T-helper 17 cell (primary cell): ENCODE measurements at regions not wholly inside any gene's neighbourhood (a gene's known extent, or its start where the extent isn't known, plus 50 kb on each side); places are given as distances from the start of the nearest gene placed in this dataset.
A peak's percentile ranks its signal among the peaks of the same experiment; 100 is the strongest.

Experiments
- ATAC-seq: fragments of 150-1000 bp; cut with Tn5 transposase; 2 replicates; pipeline ENCODE4 v1.10.0; 2021; ENCODE audit warnings: mild to moderate bottlenecking, moderate library complexity
- DNase-seq, 3 donors: peaks; one replicate each; pipeline versions ENCODE4 v3.0.0 to v3.0.0-alpha.2; 2020 to 2021
- H3K9me3 ChIP-seq: one replicate; pipeline ENCODE4 v1.7.0; 2013; ENCODE audit warnings: low read length, mild to moderate bottlenecking; ENCODE audit not compliant: control insufficient read depth, poor library complexity, severe bottlenecking
- H3K27ac Mint-ChIP-seq: one replicate; pipeline ENCODE4 v1.8.0; 2022; ENCODE audit warnings: mild to moderate bottlenecking, moderate library complexity, mixed read lengths
- H3K27me3 Mint-ChIP-seq: one replicate; pipeline ENCODE4 v1.8.0; 2022; ENCODE audit warnings: mixed read lengths
- H3K36me3 Mint-ChIP-seq: one replicate; pipeline ENCODE4 v1.8.0; 2022; ENCODE audit warnings: low read depth, mixed read lengths
- H3K4me1 Mint-ChIP-seq: one replicate; pipeline ENCODE4 v1.8.0; 2022; ENCODE audit warnings: mild to moderate bottlenecking, mixed read lengths
- H3K4me3 Mint-ChIP-seq: one replicate; pipeline ENCODE4 v1.8.0; 2022; ENCODE audit warnings: mild to moderate bottlenecking, moderate library complexity, mixed read lengths

GRCh38 chr20:52332649-52333250 lies 141.2 kb upstream of the ZFP64 start:
- no peaks in the 10 kb centered on the region for H3K36me3 Mint-ChIP-seq
- H3K4me3 Mint-ChIP-seq, result no peak overlapping the region
- ATAC-seq (no peak), DNase-seq (no peak)
- H3K27me3 Mint-ChIP-seq, result no peaks in the 10 kb centered on the region
- no peak overlapping the region for H3K27ac Mint-ChIP-seq
- no peaks in the 10 kb centered on the region for H3K4me1 Mint-ChIP-seq
- H3K9me3 ChIP-seq, result no peaks in the 10 kb centered on the region

GRCh38 chr20:52332230-52332629 lies 140.7 kb upstream of the ZFP64 start:
- H3K27ac Mint-ChIP-seq, result no peak overlapping the region
- H3K9me3 ChIP-seq, result no peaks in the 10 kb centered on the region
- no peaks in the 10 kb centered on the region for H3K4me1 Mint-ChIP-seq
- DNase-seq (no peak), ATAC-seq (no peak)
- H3K27me3 Mint-ChIP-seq, result no peaks in the 10 kb centered on the region
- H3K36me3 Mint-ChIP-seq, result no peaks in the 10 kb centered on the region
- H3K4me3 Mint-ChIP-seq, result no peak overlapping the region

GRCh38 chr20:52331655-52332054 lies 140.1 kb upstream of the ZFP64 start:
- DNase-seq (no peak), ATAC-seq (no peak)
- H3K36me3 Mint-ChIP-seq, result no peaks in the 10 kb centered on the region
- H3K4me1 Mint-ChIP-seq, result no peaks in the 10 kb centered on the region
- H3K27ac Mint-ChIP-seq, result no peak overlapping the region
- no peaks in the 10 kb centered on the region for H3K9me3 ChIP-seq
- H3K27me3 Mint-ChIP-seq, result no peaks in the 10 kb centered on the region
- no peak overlapping the region for H3K4me3 Mint-ChIP-seq

- H3K27me3 Mint-ChIP-seq, result no peaks in the 10 kb centered on the region
- no peak for ATAC-seq
- H3K4me3 Mint-ChIP-seq, result no peak overlapping the region
- peaks cover 2% of the 10 kb centered on the region for H3K9me3 ChIP-seq
- peaks cover 2% of the 10 kb centered on the region for H3K36me3 Mint-ChIP-seq
- no peak for DNase-seq
- no peak overlapping the region for H3K27ac Mint-ChIP-seq
- H3K4me1 Mint-ChIP-seq, result no peaks in the 10 kb centered on the region
Measured at GRCh38 chr20:52321396-52321795, 129.8 kb upstream of the ZFP64 start.

- Mint-ChIP-seq H3K4me3 (no peak overlapping the region), H3K27ac (no peak overlapping the region), H3K4me1 (no peaks in the 10 kb centered on the region), H3K27me3 (no peaks in the 10 kb centered on the region), H3K36me3 (peaks cover 6% of the 10 kb centered on the region)
- ATAC-seq (no peak), DNase-seq (no peak)
- H3K9me3 ChIP-seq, result peaks cover 2% of the 10 kb centered on the region
Measured at GRCh38 chr20:52318651-52319050, 127.1 kb upstream of the ZFP64 start.

GRCh38 chr20:52313341-52313963 lies 121.9 kb upstream of the ZFP64 start:
- Mint-ChIP-seq H3K4me3 (no peak overlapping the region), H3K4me1 (peaks cover 9% of the 10 kb centered on the region), H3K36me3 (peaks cover 6% of the 10 kb centered on the region), H3K27me3 (peaks cover 7% of the 10 kb centered on the region), H3K27ac (no peak overlapping the region)
- no peaks in the 10 kb centered on the region for H3K9me3 ChIP-seq
- DNase-seq (no peak), ATAC-seq (no peak)

- H3K9me3 ChIP-seq, result no peaks in the 10 kb centered on the region
- no peak overlapping the region for H3K4me3 Mint-ChIP-seq
- ATAC-seq, result peak; percentile 81
- H3K36me3 Mint-ChIP-seq, result peaks cover 6% of the 10 kb centered on the region
- DNase-seq, result peak in 2 of 3 donors; percentile 13 to 42
- H3K4me1 Mint-ChIP-seq, result peaks cover 15% of the 10 kb centered on the region
- H3K27ac Mint-ChIP-seq, result no peak overlapping the region
- H3K27me3 Mint-ChIP-seq, result peaks cover 7% of the 10 kb centered on the region
Measured at GRCh38 chr20:52312132-52312729, 120.7 kb upstream of the ZFP64 start.

- DNase-seq (no peak), ATAC-seq (no peak)
- H3K27ac Mint-ChIP-seq, result no peak overlapping the region
- no peaks in the 10 kb centered on the region for H3K9me3 ChIP-seq
- peaks cover 16% of the 10 kb centered on the region for H3K4me1 Mint-ChIP-seq
- peaks cover 6% of the 10 kb centered on the region for H3K36me3 Mint-ChIP-seq
- no peak overlapping the region for H3K4me3 Mint-ChIP-seq
- H3K27me3 Mint-ChIP-seq, result peaks cover 7% of the 10 kb centered on the region
Measured at GRCh38 chr20:52311209-52311794, 119.7 kb upstream of the ZFP64 start.

- no peaks in the 10 kb centered on the region for H3K9me3 ChIP-seq
- Mint-ChIP-seq H3K4me3 (no peak overlapping the region), H3K27me3 (peaks cover 7% of the 10 kb centered on the region), H3K36me3 (peaks cover 4% of the 10 kb centered on the region), H3K4me1 (peaks cover 18% of the 10 kb centered on the region), H3K27ac (no peak overlapping the region)
- ATAC-seq (no peak), DNase-seq (no peak)
Measured at GRCh38 chr20:52309181-52309580, 117.6 kb upstream of the ZFP64 start.

- no peaks in the 10 kb centered on the region for H3K9me3 ChIP-seq
- peaks cover 14% of the 10 kb centered on the region for H3K27me3 Mint-ChIP-seq
- no peak for DNase-seq
- ATAC-seq, result no peak
- no peak overlapping the region for H3K27ac Mint-ChIP-seq
- H3K36me3 Mint-ChIP-seq, result peaks cover 6% of the 10 kb centered on the region
- peaks cover 28% of the 10 kb centered on the region for H3K4me1 Mint-ChIP-seq
- H3K4me3 Mint-ChIP-seq, result peak overlapping the region; percentile 61
Measured at GRCh38 chr20:52306477-52306876, 114.9 kb upstream of the ZFP64 start.

GRCh38 chr20:52305858-52306257 lies 114.3 kb upstream of the ZFP64 start:
- H3K9me3 ChIP-seq, result no peaks in the 10 kb centered on the region
- no peak for DNase-seq
- Mint-ChIP-seq H3K4me1 (peaks cover 25% of the 10 kb centered on the region), H3K36me3 (peaks cover 6% of the 10 kb centered on the region), H3K27me3 (peaks cover 12% of the 10 kb centered on the region), H3K27ac (peak overlapping the region; percentile 34), H3K4me3 (peak overlapping the region; percentile 61)
- ATAC-seq, result peak; percentile 83

GRCh38 chr20:52305024-52305645 lies 113.6 kb upstream of the ZFP64 start:
- Mint-ChIP-seq H3K27ac (peak overlapping the region; percentile 34), H3K4me3 (peak overlapping the region; percentile 49)
- DNase-seq, result no peak

GRCh38 chr20:52303281-52303950 lies 111.8 kb upstream of the ZFP64 start:
- Mint-ChIP-seq H3K4me1 (peaks cover 23% of the 10 kb centered on the region), H3K27ac (peak overlapping the region; percentile 1), H3K4me3 (no peak overlapping the region), H3K36me3 (peaks cover 4% of the 10 kb centered on the region), H3K27me3 (peaks cover 8% of the 10 kb centered on the region)
- no peak for DNase-seq
- no peaks in the 10 kb centered on the region for H3K9me3 ChIP-seq
- no peak for ATAC-seq

More at GRCh38 chr20:52305024-52305645, 113.6 kb upstream of the ZFP64 start:
- no peak for ATAC-seq
- no peaks in the 10 kb centered on the region for H3K9me3 ChIP-seq
- Mint-ChIP-seq H3K36me3 (peaks cover 6% of the 10 kb centered on the region), H3K27me3 (peaks cover 8% of the 10 kb centered on the region), H3K4me1 (peaks cover 23% of the 10 kb centered on the region)
